ENCODE measurements at regions not wholly inside any gene's neighbourhood (a gene's known extent, or its start where the extent isn't known, plus 50 kb on each side); places are given as distances from the start of the nearest gene placed in this dataset.
"Not testable (repeated sequence)": the region's sequence is repeated elsewhere in the genome, so short reads cannot be mapped to it uniquely, and the experiment has no call there.

- Mint-ChIP-seq H3K27me3 (ENCODE audit: low read depth) (no peaks in the 10 kb centered on the region), H3K4me3 (no peak overlapping the region), H3K36me3 (ENCODE audit: low read depth) (no peaks in the 10 kb centered on the region), H3K27ac (no peak overlapping the region), H3K4me1 (ENCODE audit: low read depth) (no peaks in the 10 kb centered on the region), H3K9me3 (peaks cover 19% of the 10 kb centered on the region)
- no peak for DNase-seq (ENCODE audit: low spot score)
Observed at GRCh38 chr4:45471335-45471734, 652.5 kb downstream of the GABRG1 start.

- H3K36me3 Mint-ChIP-seq (ENCODE audit: low read depth), result no peaks in the 10 kb centered on the region
- no peaks in the 10 kb centered on the region for H3K27me3 Mint-ChIP-seq (ENCODE audit: low read depth)
- no peaks in the 10 kb centered on the region for H3K4me1 Mint-ChIP-seq (ENCODE audit: low read depth)
- peaks cover 12% of the 10 kb centered on the region for H3K9me3 Mint-ChIP-seq
- H3K27ac Mint-ChIP-seq, result no peak overlapping the region
- no peak for DNase-seq (ENCODE audit: low spot score)
- H3K4me3 Mint-ChIP-seq, result no peak overlapping the region
Observed at GRCh38 chr4:45467157-45467556, 656.7 kb downstream of the GABRG1 start.

GRCh38 chr4:45460157-45460556 lies 663.7 kb downstream of the GABRG1 start:
- not testable (repeated sequence) for H3K27ac Mint-ChIP-seq; H3K27me3 Mint-ChIP-seq (ENCODE audit: low read depth); H3K9me3 Mint-ChIP-seq; H3K36me3 Mint-ChIP-seq (ENCODE audit: low read depth); H3K4me1 Mint-ChIP-seq (ENCODE audit: low read depth); DNase-seq (ENCODE audit: low spot score); H3K4me3 Mint-ChIP-seq

- H3K27ac Mint-ChIP-seq, result no peak overlapping the region
- no peak overlapping the region for H3K4me3 Mint-ChIP-seq
- H3K27me3 Mint-ChIP-seq (ENCODE audit: low read depth), result no peaks in the 10 kb centered on the region
- no peaks in the 10 kb centered on the region for H3K36me3 Mint-ChIP-seq (ENCODE audit: low read depth)
- no peak for DNase-seq (ENCODE audit: low spot score)
- H3K9me3 Mint-ChIP-seq, result no peaks in the 10 kb centered on the region
- no peaks in the 10 kb centered on the region for H3K4me1 Mint-ChIP-seq (ENCODE audit: low read depth)
Observed at GRCh38 chr4:45455217-45455616, 668.6 kb downstream of the GABRG1 start.

GRCh38 chr4:45453258-45453853 lies 670.5 kb downstream of the GABRG1 start:
- Mint-ChIP-seq H3K4me3 (no peak overlapping the region), H3K9me3 (no peaks in the 10 kb centered on the region), H3K36me3 (ENCODE audit: low read depth) (no peaks in the 10 kb centered on the region), H3K27ac (no peak overlapping the region), H3K4me1 (ENCODE audit: low read depth) (no peaks in the 10 kb centered on the region), H3K27me3 (ENCODE audit: low read depth) (no peaks in the 10 kb centered on the region)
- DNase-seq (ENCODE audit: low spot score), result no peak

- Mint-ChIP-seq H3K4me3 (no peak overlapping the region), H3K36me3 (ENCODE audit: low read depth) (no peaks in the 10 kb centered on the region), H3K4me1 (ENCODE audit: low read depth) (no peaks in the 10 kb centered on the region), H3K27me3 (ENCODE audit: low read depth) (no peaks in the 10 kb centered on the region), H3K27ac (no peak overlapping the region), H3K9me3 (peaks cover 11% of the 10 kb centered on the region)
- DNase-seq (ENCODE audit: low spot score), result no peak
Observed at GRCh38 chr4:45442466-45442865, 681.4 kb downstream of the GABRG1 start.

- DNase-seq (ENCODE audit: low spot score), result no peak
- H3K4me3 Mint-ChIP-seq, result no peak overlapping the region
- no peaks in the 10 kb centered on the region for H3K36me3 Mint-ChIP-seq (ENCODE audit: low read depth)
- H3K4me1 Mint-ChIP-seq (ENCODE audit: low read depth), result no peaks in the 10 kb centered on the region
- no peak overlapping the region for H3K27ac Mint-ChIP-seq
- no peaks in the 10 kb centered on the region for H3K27me3 Mint-ChIP-seq (ENCODE audit: low read depth)
- peaks cover 1% of the 10 kb centered on the region for H3K9me3 Mint-ChIP-seq
Observed at GRCh38 chr4:45438047-45438446, 685.8 kb downstream of the GABRG1 start.

GRCh38 chr4:45437381-45437780 lies 686.5 kb downstream of the GABRG1 start:
- Mint-ChIP-seq H3K4me1 (ENCODE audit: low read depth) (no peaks in the 10 kb centered on the region), H3K9me3 (no peaks in the 10 kb centered on the region), H3K36me3 (ENCODE audit: low read depth) (no peaks in the 10 kb centered on the region), H3K4me3 (no peak overlapping the region), H3K27ac (no peak overlapping the region), H3K27me3 (ENCODE audit: low read depth) (no peaks in the 10 kb centered on the region)
- DNase-seq (ENCODE audit: low spot score), result no peak

GRCh38 chr4:45425135-45425534 lies 698.7 kb downstream of the GABRG1 start:
- no peaks in the 10 kb centered on the region for H3K36me3 Mint-ChIP-seq (ENCODE audit: low read depth)
- H3K4me3 Mint-ChIP-seq, result no peak overlapping the region

GRCh38 chr4:45423896-45424295 lies 697.5 kb upstream of the GNPDA2 start:
- Mint-ChIP-seq H3K4me3 (no peak overlapping the region), H3K27me3 (ENCODE audit: low read depth) (no peaks in the 10 kb centered on the region), H3K4me1 (ENCODE audit: low read depth) (no peaks in the 10 kb centered on the region), H3K27ac (no peak overlapping the region), H3K9me3 (peaks cover 26% of the 10 kb centered on the region), H3K36me3 (ENCODE audit: low read depth) (no peaks in the 10 kb centered on the region)
- DNase-seq (ENCODE audit: low spot score), result no peak

More at GRCh38 chr4:45425135-45425534, 698.7 kb downstream of the GABRG1 start:
- no peak overlapping the region for H3K27ac Mint-ChIP-seq
- H3K4me1 Mint-ChIP-seq (ENCODE audit: low read depth), result no peaks in the 10 kb centered on the region
- H3K27me3 Mint-ChIP-seq (ENCODE audit: low read depth), result no peaks in the 10 kb centered on the region
- peaks cover 21% of the 10 kb centered on the region for H3K9me3 Mint-ChIP-seq
- DNase-seq (ENCODE audit: low spot score), result no peak

GRCh38 chr4:45420091-45420674 lies 693.8 kb upstream of the GNPDA2 start:
- H3K36me3 Mint-ChIP-seq (ENCODE audit: low read depth); DNase-seq (ENCODE audit: low spot score); H3K27ac Mint-ChIP-seq; H3K4me3 Mint-ChIP-seq; H3K27me3 Mint-ChIP-seq (ENCODE audit: low read depth); H3K4me1 Mint-ChIP-seq (ENCODE audit: low read depth): not testable (repeated sequence)
- peaks cover 34% of the 10 kb centered on the region for H3K9me3 Mint-ChIP-seq

GRCh38 chr4:45410701-45411210 lies 684.4 kb upstream of the GNPDA2 start:
- no peaks in the 10 kb centered on the region for H3K4me1 Mint-ChIP-seq (ENCODE audit: low read depth)
- H3K9me3 Mint-ChIP-seq, result peaks cover 12% of the 10 kb centered on the region
- no peaks in the 10 kb centered on the region for H3K36me3 Mint-ChIP-seq (ENCODE audit: low read depth)
- H3K4me3 Mint-ChIP-seq, result no peak overlapping the region
- H3K27ac Mint-ChIP-seq, result no peak overlapping the region
- H3K27me3 Mint-ChIP-seq (ENCODE audit: low read depth), result no peaks in the 10 kb centered on the region
- no peak for DNase-seq (ENCODE audit: low spot score)

GRCh38 chr4:45409536-45409935 lies 683.2 kb upstream of the GNPDA2 start:
- Mint-ChIP-seq H3K9me3 (peaks cover 16% of the 10 kb centered on the region), H3K4me1 (ENCODE audit: low read depth) (no peaks in the 10 kb centered on the region), H3K4me3 (no peak overlapping the region), H3K27ac (no peak overlapping the region), H3K36me3 (ENCODE audit: low read depth) (no peaks in the 10 kb centered on the region), H3K27me3 (ENCODE audit: low read depth) (no peaks in the 10 kb centered on the region)
- DNase-seq (ENCODE audit: low spot score), result no peak

- peaks cover 21% of the 10 kb centered on the region for H3K9me3 Mint-ChIP-seq
- no peaks in the 10 kb centered on the region for H3K27me3 Mint-ChIP-seq (ENCODE audit: low read depth)
Observed at GRCh38 chr4:45408996-45409395, 682.6 kb upstream of the GNPDA2 start.

GRCh38 chr4:45399116-45399515 lies 672.8 kb upstream of the GNPDA2 start:
- no peak overlapping the region for H3K4me3 Mint-ChIP-seq
- peaks cover 48% of the 10 kb centered on the region for H3K9me3 Mint-ChIP-seq
- H3K27ac Mint-ChIP-seq, result no peak overlapping the region

More at GRCh38 chr4:45408996-45409395, 682.6 kb upstream of the GNPDA2 start:
- H3K4me1 Mint-ChIP-seq (ENCODE audit: low read depth), result no peaks in the 10 kb centered on the region
- no peak for DNase-seq (ENCODE audit: low spot score)
- H3K27ac Mint-ChIP-seq, result no peak overlapping the region
- no peaks in the 10 kb centered on the region for H3K36me3 Mint-ChIP-seq (ENCODE audit: low read depth)
- H3K4me3 Mint-ChIP-seq, result no peak overlapping the region

More at GRCh38 chr4:45399116-45399515, 672.8 kb upstream of the GNPDA2 start:
- no peaks in the 10 kb centered on the region for H3K4me1 Mint-ChIP-seq (ENCODE audit: low read depth)
- DNase-seq (ENCODE audit: low spot score), result no peak
- H3K36me3 Mint-ChIP-seq (ENCODE audit: low read depth), result no peaks in the 10 kb centered on the region
- no peaks in the 10 kb centered on the region for H3K27me3 Mint-ChIP-seq (ENCODE audit: low read depth)

All from T-helper 2 cell treated with Interferon-gamma antibody and Interleukin-4, amounts not matched to agents 5 μg/mL and 100 μg/mL, for 36 hours (primary cell).